HEK293 (cell line): ENCODE measurements at regions not wholly inside any gene's neighbourhood (a gene's known extent, or its start where the extent isn't known, plus 50 kb on each side); places are given as distances from the start of the nearest gene placed in this dataset.

Source experiments
- CTCF ChIA-PET: fragments of 350-600 bp; formaldehyde crosslinking; extraction: SDS; loops from one replicate; lab custom pipeline; 2021; ENCODE audit warnings: antibody characterized with exemption; lab: Yijun Ruan, JAX
- POLR2A ChIA-PET: fragments of 300-600 bp; formaldehyde crosslinking; extraction: SDS; loops from one replicate; lab custom pipeline; 2020; ENCODE audit warnings: antibody characterized with exemption, inconsistent platforms; lab: Yijun Ruan, JAX
- H3K27ac ChIP-seq: fragments of 200-500 bp; sonication (Bioruptor generic); 2 replicates; pipeline ENCODE4 v1.5.1; 2014; ENCODE audit warnings: low read depth, low read length, control low read depth, inconsistent platforms; ENCODE audit errors: extremely low read depth
- H3K36me3 ChIP-seq, 2 experiments: fragments of 200-500 bp in 1 of 2; sonication (Bioruptor generic) in 1 of 2; 1 replicate in 1 of 2; 2 replicates in 1 of 2; pipeline ENCODE4 v1.5.1; 2014 to 2017; ENCODE audit warnings: inconsistent platforms in 2 of 2, low read length in 2 of 2; ENCODE audit not compliant: control insufficient read depth in 2 of 2, insufficient read depth in 1 of 2
- H3K4me1 ChIP-seq: fragments of 200-500 bp; sonication (Bioruptor generic); 2 replicates; pipeline ENCODE4 v1.5.1; 2014; ENCODE audit warnings: mild to moderate bottlenecking, low read length, inconsistent platforms; ENCODE audit not compliant: control insufficient read depth, insufficient read depth
- H3K4me3 ChIP-seq: 2 replicates; pipeline ENCODE4 v1.5.1; 2011; ENCODE audit warnings: low read depth, mild to moderate bottlenecking, control low read depth, low read length, moderate library complexity
- H3K9me3 ChIP-seq: fragments of 200-500 bp; sonication (Bioruptor generic); 2 replicates; pipeline ENCODE4 v1.5.1; 2014; ENCODE audit warnings: low read depth, low read length, inconsistent platforms; ENCODE audit not compliant: control insufficient read depth, insufficient read depth
- CTCF ChIP-seq: fragments of 450-650 bp; formaldehyde crosslinking; IDR thresholded peaks from 2 replicates; pipeline ENCODE4 v1.5.1; 2016; ENCODE audit warnings: missing biosample characterization, missing genetic modification characterization
- FEZF1 ChIP-seq: fragments of 450-650 bp; formaldehyde crosslinking; IDR thresholded peaks from 2 replicates; pipeline ENCODE4 v1.5.1; 2016; ENCODE audit warnings: missing biosample characterization, missing genetic modification characterization
- HOXD13 ChIP-seq: sonication (generic); formaldehyde crosslinking; IDR thresholded peaks from 2 replicates; pipeline ENCODE4 v1.8.0; 2022; ENCODE audit warnings: missing genetic modification reagents, borderline replicate concordance
- KLF10 ChIP-seq: fragments of 450-650 bp; IDR thresholded peaks from 2 replicates; pipeline ENCODE4 v1.5.1; 2018; ENCODE audit warnings: missing biosample characterization, mild to moderate bottlenecking, missing genetic modification characterization
- MEIS1 ChIP-seq: sonication (generic); formaldehyde crosslinking; IDR thresholded peaks from 2 replicates; pipeline ENCODE4 v1.8.1; 2022; ENCODE audit warnings: missing genetic modification reagents, mild to moderate bottlenecking, borderline replicate concordance
- YY2 ChIP-seq: fragments of 450-650 bp; formaldehyde crosslinking; IDR thresholded peaks from 2 replicates; pipeline ENCODE4 v1.5.1; 2016; ENCODE audit warnings: missing biosample characterization, missing genetic modification characterization
- ZBTB20 ChIP-seq: fragments of 450-650 bp; formaldehyde crosslinking; IDR thresholded peaks from 2 replicates; pipeline ENCODE4 v1.5.1; 2016; ENCODE audit warnings: missing biosample characterization, missing genetic modification characterization
- ZBTB7A ChIP-seq: fragments of 450-650 bp; formaldehyde crosslinking; IDR thresholded peaks from 2 replicates; pipeline ENCODE4 v1.5.1; 2016; ENCODE audit warnings: low read depth, missing biosample characterization, missing genetic modification characterization
- ZFP69B ChIP-seq: fragments of 450-650 bp; formaldehyde crosslinking; IDR thresholded peaks from 2 replicates; pipeline ENCODE4 v1.5.1; 2016; ENCODE audit warnings: missing biosample characterization, missing genetic modification characterization
- ZIC2 ChIP-seq: fragments of 450-650 bp; formaldehyde crosslinking; IDR thresholded peaks from 2 replicates; pipeline ENCODE4 v1.5.1; 2016; ENCODE audit warnings: missing biosample characterization, missing genetic modification characterization
- ZNF146 ChIP-seq: fragments of 450-650 bp; formaldehyde crosslinking; IDR thresholded peaks from 2 replicates; pipeline ENCODE4 v1.5.1; 2016; ENCODE audit warnings: missing biosample characterization, missing genetic modification characterization
- ZNF169 ChIP-seq: fragments of 450-650 bp; formaldehyde crosslinking; IDR thresholded peaks from 2 replicates; pipeline ENCODE4 v1.5.1; 2016; ENCODE audit warnings: missing biosample characterization, missing genetic modification characterization
- ZNF174 ChIP-seq: fragments of 450-650 bp; formaldehyde crosslinking; IDR thresholded peaks from 2 replicates; pipeline ENCODE4 v1.5.0; 2017; ENCODE audit warnings: missing biosample characterization, mild to moderate bottlenecking, missing genetic modification characterization
- ZNF341 ChIP-seq: fragments of 450-650 bp; formaldehyde crosslinking; IDR thresholded peaks from 2 replicates; pipeline ENCODE4; 2016; ENCODE audit warnings: low read depth, missing biosample characterization, missing genetic modification characterization
- ZNF354C ChIP-seq: fragments of 450-650 bp; formaldehyde crosslinking; IDR thresholded peaks from 2 replicates; pipeline ENCODE4 v1.5.1; 2016; ENCODE audit warnings: missing biosample characterization, missing genetic modification characterization, low read depth, borderline replicate concordance
- ZNF433 ChIP-seq: fragments of 450-650 bp; formaldehyde crosslinking; IDR thresholded peaks from 2 replicates; pipeline ENCODE4 v1.5.1; 2016; ENCODE audit warnings: missing biosample characterization, missing genetic modification characterization, low read depth
- ZNF48 ChIP-seq: fragments of 450-650 bp; formaldehyde crosslinking; IDR thresholded peaks from 2 replicates; pipeline ENCODE4 v1.5.1; 2016; ENCODE audit warnings: missing biosample characterization, missing genetic modification characterization
- ZNF530 ChIP-seq: fragments of 450-650 bp; formaldehyde crosslinking; IDR thresholded peaks from 2 replicates; pipeline ENCODE4 v1.5.1; 2016; ENCODE audit warnings: low read depth, missing biosample characterization, missing genetic modification characterization
- ZNF549 ChIP-seq: fragments of 450-650 bp; IDR thresholded peaks from 2 replicates; pipeline ENCODE4 v1.5.1; 2018; ENCODE audit warnings: missing biosample characterization, missing genetic modification characterization, mild to moderate bottlenecking, inconsistent platforms, moderate library complexity
- ZNF555 ChIP-seq: fragments of 450-650 bp; formaldehyde crosslinking; conservative IDR thresholded peaks from 2 replicates; pipeline ENCODE4 v1.5.1; 2017; ENCODE audit warnings: missing biosample characterization, mild to moderate bottlenecking, missing genetic modification characterization, inconsistent platforms
- ZNF571 ChIP-seq: fragments of 450-650 bp; formaldehyde crosslinking; IDR thresholded peaks from 2 replicates; pipeline ENCODE4 v1.5.0; 2017; ENCODE audit warnings: missing biosample characterization, missing genetic modification characterization
- ZNF658 ChIP-seq: fragments of 450-650 bp; formaldehyde crosslinking; IDR thresholded peaks from 2 replicates; pipeline ENCODE4; 2016; ENCODE audit warnings: missing biosample characterization, missing genetic modification characterization
- ZNF747 ChIP-seq: fragments of 450-650 bp; formaldehyde crosslinking; IDR thresholded peaks from 2 replicates; pipeline ENCODE4 v1.5.1; 2016; ENCODE audit warnings: missing biosample characterization, missing genetic modification characterization
- TF ChIP-seq, protein P1 (sequence below): fragments of 450-650 bp; formaldehyde crosslinking; conservative IDR thresholded peaks from 2 replicates; pipeline ENCODE4 v1.5.1; 2016; ENCODE audit warnings: low read depth, missing biosample characterization, missing genetic modification characterization
- TF ChIP-seq, protein P2 (sequence below): fragments of 450-650 bp; formaldehyde crosslinking; IDR thresholded peaks from 2 replicates; pipeline ENCODE4 v1.5.1; 2017; ENCODE audit warnings: missing biosample characterization, missing genetic modification characterization
- TF ChIP-seq, protein P3 (sequence below): IDR thresholded peaks from 2 replicates; pipeline ENCODE4 v1.6.1; 2011; ENCODE audit warnings: mild to moderate bottlenecking, low read depth, low read length, borderline replicate concordance

DNA sequence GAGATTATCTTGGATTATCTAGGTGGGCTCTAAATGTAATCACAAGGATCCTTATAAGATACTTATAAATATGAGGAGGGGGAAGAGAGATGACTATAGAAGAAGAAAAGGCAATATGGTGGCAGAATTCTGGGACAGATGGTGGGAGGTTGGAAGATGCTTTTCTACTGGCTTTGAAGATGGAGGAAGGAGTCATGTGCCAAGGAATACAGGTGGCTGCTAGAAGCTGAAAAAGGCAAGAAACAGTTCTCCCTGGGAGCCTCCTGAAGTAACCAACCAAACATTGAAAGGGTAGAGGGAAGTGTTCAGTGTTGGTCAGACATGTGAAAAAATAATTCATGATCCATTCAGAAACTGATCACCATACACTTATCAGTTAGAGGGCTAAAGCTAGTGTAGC, 213.3 kb downstream of the WDR11 start (continued):
- no peak for TF ChIP-seq ZBTB20 (tag by site-specific recombination)

GRCh38 chr10:121065330-121065729, 214.2 kb downstream of the WDR11 start:
- CTCF ChIA-PET = interaction anchor here (1.0 kb wide), 1 partner anchor 11 kb away, joined by 3 read pairs; no protein-coding TSS in a partner anchor

DNA sequence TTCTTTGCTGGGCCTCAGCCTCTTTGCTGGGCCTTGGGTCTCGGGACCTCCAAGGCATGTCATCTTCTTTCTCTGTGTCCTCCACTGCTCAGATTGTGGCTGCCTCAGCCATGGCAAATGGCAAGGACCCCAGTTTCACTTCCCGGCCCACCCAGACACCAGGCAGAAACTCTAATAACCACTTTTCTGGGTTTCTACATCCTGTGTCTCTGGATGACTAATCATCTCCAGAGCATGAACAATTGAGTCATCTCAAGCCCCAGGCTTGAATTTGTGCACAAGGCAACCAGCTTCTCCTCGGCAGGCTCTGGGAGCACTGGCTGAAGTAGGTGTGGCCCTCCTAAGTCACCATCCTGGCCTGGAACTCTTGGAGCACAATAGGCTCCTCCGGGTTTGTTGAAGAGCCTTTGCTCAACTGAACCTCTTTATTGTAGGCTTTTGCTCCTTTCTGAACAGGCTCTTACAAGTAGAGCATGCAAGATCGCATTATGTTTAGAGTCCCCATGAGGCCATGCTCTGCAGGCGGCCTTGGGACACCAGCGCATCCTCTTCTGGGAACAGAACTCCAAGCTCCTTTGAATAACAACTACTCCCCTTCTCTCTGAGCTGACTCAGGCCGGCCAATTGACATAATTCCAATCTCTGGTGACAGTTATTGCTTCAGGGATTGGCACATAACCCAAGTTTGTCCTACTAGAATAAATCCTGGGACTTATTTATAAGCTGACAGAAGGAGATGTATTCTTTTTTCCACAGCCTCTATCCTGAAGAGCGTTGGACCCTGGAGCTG, 218.1 kb downstream of the WDR11 start:
- 0 out of 2 replicates have a peak, but pooled peaks cover 2% of the 10 kb centered on the region for H3K4me1 ChIP-seq
- no peak overlapping the region for H3K4me3 ChIP-seq
- CTCF ChIA-PET = interaction anchor here (1.0 to 2.1 kb wide), 5 partner anchors 11 to 120 kb away, joined by 3 to 10 read pairs (median 5); no protein-coding TSS in a partner anchor
- no peak overlapping the region for H3K27ac ChIP-seq
- H3K36me3 ChIP-seq = no peaks in the 10 kb centered on the region
- no peaks in the 10 kb centered on the region for H3K9me3 ChIP-seq
- POLR2A ChIA-PET = no interaction called here
- TF ChIP-seq ZNF341 (tag by site-specific recombination) = no peak
- no peak for TF ChIP-seq ZNF658 (tag by site-specific recombination)
- TF ChIP-seq, protein P1, sequence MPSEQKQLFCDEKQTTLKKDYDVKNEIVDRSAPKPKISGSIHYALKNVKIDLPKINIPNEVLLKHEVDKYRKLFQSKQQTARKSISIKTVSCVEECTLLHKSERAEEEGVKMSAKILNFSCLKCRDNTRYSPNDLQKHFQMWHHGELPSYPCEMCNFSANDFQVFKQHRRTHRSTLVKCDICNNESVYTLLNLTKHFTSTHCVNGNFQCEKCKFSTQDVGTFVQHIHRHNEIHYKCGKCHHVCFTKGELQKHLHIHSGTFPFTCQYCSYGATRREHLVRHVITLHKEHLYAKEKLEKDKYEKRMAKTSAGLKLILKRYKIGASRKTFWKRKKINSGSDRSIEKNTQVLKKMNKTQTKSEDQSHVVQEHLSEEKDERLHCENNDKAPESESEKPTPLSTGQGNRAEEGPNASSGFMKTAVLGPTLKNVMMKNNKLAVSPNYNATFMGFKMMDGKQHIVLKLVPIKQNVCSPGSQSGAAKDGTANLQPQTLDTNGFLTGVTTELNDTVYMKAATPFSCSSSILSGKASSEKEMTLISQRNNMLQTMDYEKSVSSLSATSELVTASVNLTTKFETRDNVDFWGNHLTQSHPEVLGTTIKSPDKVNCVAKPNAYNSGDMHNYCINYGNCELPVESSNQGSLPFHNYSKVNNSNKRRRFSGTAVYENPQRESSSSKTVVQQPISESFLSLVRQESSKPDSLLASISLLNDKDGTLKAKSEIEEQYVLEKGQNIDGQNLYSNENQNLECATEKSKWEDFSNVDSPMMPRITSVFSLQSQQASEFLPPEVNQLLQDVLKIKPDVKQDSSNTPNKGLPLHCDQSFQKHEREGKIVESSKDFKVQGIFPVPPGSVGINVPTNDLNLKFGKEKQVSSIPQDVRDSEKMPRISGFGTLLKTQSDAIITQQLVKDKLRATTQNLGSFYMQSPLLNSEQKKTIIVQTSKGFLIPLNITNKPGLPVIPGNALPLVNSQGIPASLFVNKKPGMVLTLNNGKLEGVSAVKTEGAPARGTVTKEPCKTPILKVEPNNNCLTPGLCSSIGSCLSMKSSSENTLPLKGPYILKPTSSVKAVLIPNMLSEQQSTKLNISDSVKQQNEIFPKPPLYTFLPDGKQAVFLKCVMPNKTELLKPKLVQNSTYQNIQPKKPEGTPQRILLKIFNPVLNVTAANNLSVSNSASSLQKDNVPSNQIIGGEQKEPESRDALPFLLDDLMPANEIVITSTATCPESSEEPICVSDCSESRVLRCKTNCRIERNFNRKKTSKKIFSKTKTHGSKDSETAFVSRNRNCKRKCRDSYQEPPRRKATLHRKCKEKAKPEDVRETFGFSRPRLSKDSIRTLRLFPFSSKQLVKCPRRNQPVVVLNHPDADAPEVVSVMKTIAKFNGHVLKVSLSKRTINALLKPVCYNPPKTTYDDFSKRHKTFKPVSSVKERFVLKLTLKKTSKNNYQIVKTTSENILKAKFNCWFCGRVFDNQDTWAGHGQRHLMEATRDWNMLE (tag by site-specific recombination) = no peak
- no peak for TF ChIP-seq ZNF555
- no peak for TF ChIP-seq ZNF48 (tag by site-specific recombination)
- no peak for TF ChIP-seq ZFP69B (tag by site-specific recombination)
- TF ChIP-seq FEZF1 (tag by site-specific recombination) = no peak
- no peak for TF ChIP-seq ZNF549 (tag by site-specific recombination)
- TF ChIP-seq KLF10 (tag by site-specific recombination) = no peak
- no peak for TF ChIP-seq ZBTB7A (tag by site-specific recombination)
- TF ChIP-seq ZNF174 = no peak
- TF ChIP-seq ZNF146 (tag by site-specific recombination) = no peak

More at GRCh38 chr10:121065330-121065729, 214.2 kb downstream of the WDR11 start:
- Histone ChIP-seq H3K36me3 (no peaks in the 10 kb centered on the region), H3K9me3 (no peaks in the 10 kb centered on the region), H3K4me3 (no peak overlapping the region), H3K4me1 (no peaks in the 10 kb centered on the region), H3K27ac (no peak overlapping the region)
- TF ChIP-seq ZNF169 (tag by site-specific recombination) = no peak
- TF ChIP-seq CTCF (tag by site-specific recombination) = no peak
- no peak for TF ChIP-seq ZNF433 (tag by site-specific recombination)
- no peak for TF ChIP-seq ZIC2 (tag by site-specific recombination)
- TF ChIP-seq ZNF571 = no peak
- TF ChIP-seq, protein P2, sequence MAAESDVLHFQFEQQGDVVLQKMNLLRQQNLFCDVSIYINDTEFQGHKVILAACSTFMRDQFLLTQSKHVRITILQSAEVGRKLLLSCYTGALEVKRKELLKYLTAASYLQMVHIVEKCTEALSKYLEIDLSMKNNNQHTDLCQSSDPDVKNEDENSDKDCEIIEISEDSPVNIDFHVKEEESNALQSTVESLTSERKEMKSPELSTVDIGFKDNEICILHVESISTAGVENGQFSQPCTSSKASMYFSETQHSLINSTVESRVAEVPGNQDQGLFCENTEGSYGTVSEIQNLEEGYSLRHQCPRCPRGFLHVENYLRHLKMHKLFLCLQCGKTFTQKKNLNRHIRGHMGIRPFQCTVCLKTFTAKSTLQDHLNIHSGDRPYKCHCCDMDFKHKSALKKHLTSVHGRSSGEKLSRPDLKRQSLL (tag by site-specific recombination) = no peak
- TF ChIP-seq YY2 (tag by site-specific recombination) = no peak
- TF ChIP-seq HOXD13 (CRISPR knock-in tag) = no peak
- no peak for TF ChIP-seq ZNF530 (tag by site-specific recombination)
- TF ChIP-seq KLF10 (tag by site-specific recombination) = no peak
- TF ChIP-seq ZNF747 (tag by site-specific recombination) = no peak
- TF ChIP-seq, protein P3, sequence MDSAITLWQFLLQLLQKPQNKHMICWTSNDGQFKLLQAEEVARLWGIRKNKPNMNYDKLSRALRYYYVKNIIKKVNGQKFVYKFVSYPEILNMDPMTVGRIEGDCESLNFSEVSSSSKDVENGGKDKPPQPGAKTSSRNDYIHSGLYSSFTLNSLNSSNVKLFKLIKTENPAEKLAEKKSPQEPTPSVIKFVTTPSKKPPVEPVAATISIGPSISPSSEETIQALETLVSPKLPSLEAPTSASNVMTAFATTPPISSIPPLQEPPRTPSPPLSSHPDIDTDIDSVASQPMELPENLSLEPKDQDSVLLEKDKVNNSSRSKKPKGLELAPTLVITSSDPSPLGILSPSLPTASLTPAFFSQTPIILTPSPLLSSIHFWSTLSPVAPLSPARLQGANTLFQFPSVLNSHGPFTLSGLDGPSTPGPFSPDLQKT = no peak
- TF ChIP-seq ZNF354C (tag by site-specific recombination) = no peak
- TF ChIP-seq MEIS1 (CRISPR knock-in tag) = no peak
- POLR2A ChIA-PET = no interaction called here
